Natural killer cell (primary cell): ENCODE measurements at regions not wholly inside any gene's neighbourhood (a gene's known extent, or its start where the extent isn't known, plus 50 kb on each side); places are given as distances from the start of the nearest gene placed in this dataset.

Experiments
- ATAC-seq, 3 donors: fragments of 150-1000 bp in 2 of 3; fragments of 200-7000 bp in 1 of 3; cut with Tn5 transposase; 1 replicate in 1 of 3; 2 replicates in 2 of 3; pipeline ENCODE4 v1.10.0; 2021; ENCODE audit warnings: mild to moderate bottlenecking in 2 of 3, moderate library complexity in 2 of 3
- DNase-seq, 2 donors: peaks; one replicate each; pipeline versions ENCODE4 v3.0.0 to v3.0.0-alpha.2; 2013 to 2021; ENCODE audit warnings: mixed read lengths in 1 of 2
- H3K27ac ChIP-seq: one replicate; pipeline ENCODE4 v1.5.1; 2013; ENCODE audit warnings: mild to moderate bottlenecking, low read length
- H3K27me3 ChIP-seq: one replicate; pipeline ENCODE4 v1.6.1; 2013; ENCODE audit warnings: low read length; ENCODE audit not compliant: control insufficient read depth, insufficient read depth
- H3K36me3 ChIP-seq: one replicate; pipeline ENCODE4 v1.6.1; 2013; ENCODE audit warnings: low read length; ENCODE audit not compliant: control insufficient read depth, insufficient read depth
- H3K4me1 ChIP-seq: one replicate; pipeline ENCODE4 v1.6.1; 2013; ENCODE audit warnings: low read length; ENCODE audit not compliant: control insufficient read depth, insufficient read depth
- H3K4me3 ChIP-seq: one replicate; pipeline ENCODE4 v1.5.1; 2013; ENCODE audit warnings: low read length
- H3K9me3 ChIP-seq: one replicate; pipeline ENCODE4 v1.6.1; 2013; ENCODE audit warnings: low read length; ENCODE audit not compliant: control insufficient read depth, insufficient read depth
- H3K27ac Mint-ChIP-seq, 2 donors: one replicate each; pipeline ENCODE4 v1.8.0; 2022; ENCODE audit warnings: mild to moderate bottlenecking in 2 of 2, mixed read lengths in 2 of 2, moderate library complexity in 1 of 2
- H3K27me3 Mint-ChIP-seq, 2 donors: one replicate each; pipeline ENCODE4 v1.8.0; 2022; ENCODE audit warnings: low read depth in 2 of 2, mixed read lengths in 2 of 2
- H3K36me3 Mint-ChIP-seq: one replicate; pipeline ENCODE4 v1.8.0; 2022; ENCODE audit warnings: mixed read lengths
- H3K4me1 Mint-ChIP-seq, 2 donors: one replicate each; pipeline ENCODE4 v1.8.0; 2022; ENCODE audit warnings: mixed read lengths in 2 of 2
- H3K4me3 Mint-ChIP-seq: one replicate; pipeline ENCODE4 v1.8.0; 2022; ENCODE audit warnings: mild to moderate bottlenecking, moderate library complexity, mixed read lengths
- H3K9me3 Mint-ChIP-seq, 2 donors: one replicate each; pipeline ENCODE4 v1.8.0; 2022; ENCODE audit warnings: mixed read lengths in 2 of 2
- WGBS: methylation state at CpG from one replicate; pipeline ENCODE4 v1.1.7; 2013; ENCODE audit warnings: missing lambda C conversion rate; ENCODE audit not compliant: insufficient coverage; 5-methylcytosine and 5-hydroxymethylcytosine counted together
- intact Hi-C: fragments of 100-400 bp; cut with micrococcal nuclease; formaldehyde crosslinking; loops from one replicate; pipeline ENCODE4 v1.14.2; 2022
- TF ChIP-seq, protein P1 (sequence below): fragments of 200-600 bp; IDR thresholded peaks from one replicate; pipeline ENCODE4 v1.8.0; 2022; ENCODE audit warnings: antibody characterized with exemption

DNA sequence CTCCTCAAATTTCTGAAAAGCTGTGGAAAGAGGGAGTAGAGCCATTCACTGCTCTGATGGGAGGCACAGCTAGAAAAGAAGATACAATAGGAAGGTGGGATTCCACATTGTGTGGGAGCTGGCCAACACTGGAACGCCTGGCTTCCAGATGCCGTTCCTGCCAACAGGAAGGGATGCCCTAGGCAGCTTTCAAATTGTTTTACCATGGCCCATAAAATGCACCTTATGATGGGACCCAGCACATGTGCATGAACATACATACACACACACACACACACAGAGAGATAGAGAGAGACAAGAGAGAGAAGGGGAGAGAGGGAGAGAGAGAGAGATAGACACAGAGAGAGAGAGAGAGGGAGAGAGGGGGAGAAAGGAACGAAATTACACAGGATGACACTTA, 86.1 kb upstream of the BZW1 start:
- no peaks in the 10 kb centered on the region for H3K36me3 Mint-ChIP-seq
- no peak overlapping the region for H3K4me3 ChIP-seq
- H3K4me1 ChIP-seq: no peaks in the 10 kb centered on the region
- intact Hi-C loops: no loop called here
- TF ChIP-seq, protein P1, sequence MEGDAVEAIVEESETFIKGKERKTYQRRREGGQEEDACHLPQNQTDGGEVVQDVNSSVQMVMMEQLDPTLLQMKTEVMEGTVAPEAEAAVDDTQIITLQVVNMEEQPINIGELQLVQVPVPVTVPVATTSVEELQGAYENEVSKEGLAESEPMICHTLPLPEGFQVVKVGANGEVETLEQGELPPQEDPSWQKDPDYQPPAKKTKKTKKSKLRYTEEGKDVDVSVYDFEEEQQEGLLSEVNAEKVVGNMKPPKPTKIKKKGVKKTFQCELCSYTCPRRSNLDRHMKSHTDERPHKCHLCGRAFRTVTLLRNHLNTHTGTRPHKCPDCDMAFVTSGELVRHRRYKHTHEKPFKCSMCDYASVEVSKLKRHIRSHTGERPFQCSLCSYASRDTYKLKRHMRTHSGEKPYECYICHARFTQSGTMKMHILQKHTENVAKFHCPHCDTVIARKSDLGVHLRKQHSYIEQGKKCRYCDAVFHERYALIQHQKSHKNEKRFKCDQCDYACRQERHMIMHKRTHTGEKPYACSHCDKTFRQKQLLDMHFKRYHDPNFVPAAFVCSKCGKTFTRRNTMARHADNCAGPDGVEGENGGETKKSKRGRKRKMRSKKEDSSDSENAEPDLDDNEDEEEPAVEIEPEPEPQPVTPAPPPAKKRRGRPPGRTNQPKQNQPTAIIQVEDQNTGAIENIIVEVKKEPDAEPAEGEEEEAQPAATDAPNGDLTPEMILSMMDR: no peak
- no peaks in the 10 kb centered on the region for H3K36me3 ChIP-seq
- H3K9me3 Mint-ChIP-seq: no peaks in the 10 kb centered on the region
- H3K4me3 Mint-ChIP-seq: no peak overlapping the region
- H3K27me3 ChIP-seq: no peaks in the 10 kb centered on the region
- DNase-seq (no peak), ATAC-seq (no peak)
- no peaks in the 10 kb centered on the region for H3K9me3 ChIP-seq
- H3K4me1 Mint-ChIP-seq: no peaks in the 10 kb centered on the region
- H3K27ac ChIP-seq: no peak overlapping the region
- 81% methylated on average over 3 of the region's 3 CpGs for WGBS
- H3K27ac Mint-ChIP-seq: no peak overlapping the region
- H3K27me3 Mint-ChIP-seq: peaks cover 9 to 12% of the 10 kb centered on the region in 2 donors

DNA sequence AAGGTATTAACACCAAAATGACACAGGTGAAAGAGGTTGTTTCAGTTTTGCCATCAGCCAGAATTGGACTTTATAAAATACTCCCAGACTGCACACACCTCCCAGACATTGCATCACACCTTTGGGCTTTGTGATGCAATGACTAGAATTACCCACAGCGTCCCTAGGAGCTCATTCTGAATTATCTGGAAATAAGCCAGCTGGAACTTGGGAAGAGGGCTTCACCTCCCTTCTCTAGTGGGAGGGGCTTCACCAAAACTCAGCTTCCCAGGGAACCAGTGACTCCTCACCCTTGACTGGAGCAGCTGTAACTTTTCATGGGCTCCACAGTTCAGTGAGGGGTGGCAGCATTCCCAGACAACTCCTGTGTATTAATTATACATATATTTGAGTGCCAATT, 83.1 kb upstream of the BZW1 start:
- H3K27ac ChIP-seq: no peak overlapping the region
- no peaks in the 10 kb centered on the region for H3K9me3 ChIP-seq
- DNase-seq: no peak
- Mint-ChIP-seq H3K27me3 (peaks cover 6 to 9% of the 10 kb centered on the region in 2 donors), H3K4me3 (no peak overlapping the region), H3K9me3 (no peaks in the 10 kb centered on the region), H3K36me3 (no peaks in the 10 kb centered on the region), H3K27ac (no peak overlapping the region), H3K4me1 (no peaks in the 10 kb centered on the region)
- WGBS: 73% methylated on average over 1 of the region's 1 CpG
- no peaks in the 10 kb centered on the region for H3K36me3 ChIP-seq
- no peak overlapping the region for H3K4me3 ChIP-seq
- ATAC-seq: no peak
- no peaks in the 10 kb centered on the region for H3K4me1 ChIP-seq
- intact Hi-C loops: no loop called here
- TF ChIP-seq, protein P1: no peak
- no peaks in the 10 kb centered on the region for H3K27me3 ChIP-seq

DNA sequence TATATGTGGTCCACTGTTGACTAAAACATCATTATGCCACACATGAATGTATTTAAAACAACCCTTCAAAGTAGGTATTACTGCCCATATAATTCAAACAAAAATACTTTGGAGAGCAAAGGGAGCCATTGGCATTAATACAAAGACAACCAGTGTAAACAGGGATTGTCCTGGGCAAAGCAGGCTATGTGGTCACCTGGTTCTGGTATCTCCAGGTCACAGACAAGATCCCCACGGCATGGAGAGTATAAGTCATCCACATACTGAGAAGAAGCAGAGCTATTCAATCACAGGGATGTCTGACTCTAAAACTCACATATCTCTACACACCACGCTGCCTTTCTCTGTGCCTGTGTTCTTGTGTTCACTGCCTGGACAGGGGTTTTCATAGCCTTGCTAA, 81.4 kb upstream of the BZW1 start:
- Histone ChIP-seq H3K9me3 (no peaks in the 10 kb centered on the region), H3K27me3 (no peaks in the 10 kb centered on the region), H3K27ac (no peak overlapping the region), H3K36me3 (no peaks in the 10 kb centered on the region), H3K4me1 (no peaks in the 10 kb centered on the region), H3K4me3 (no peak overlapping the region)
- H3K27ac Mint-ChIP-seq: no peak overlapping the region
- ATAC-seq (no peak), DNase-seq (no peak)
- intact Hi-C loops: no loop called here
- no peaks in the 10 kb centered on the region for H3K9me3 Mint-ChIP-seq
- H3K4me3 Mint-ChIP-seq: no peak overlapping the region
- 82% methylated on average over 2 of the region's 2 CpGs for WGBS
- H3K36me3 Mint-ChIP-seq: no peaks in the 10 kb centered on the region
- peaks cover 0 to 5% of the 10 kb centered on the region in 2 donors for H3K27me3 Mint-ChIP-seq
- H3K4me1 Mint-ChIP-seq: no peaks in the 10 kb centered on the region
- TF ChIP-seq, protein P1: no peak

DNA sequence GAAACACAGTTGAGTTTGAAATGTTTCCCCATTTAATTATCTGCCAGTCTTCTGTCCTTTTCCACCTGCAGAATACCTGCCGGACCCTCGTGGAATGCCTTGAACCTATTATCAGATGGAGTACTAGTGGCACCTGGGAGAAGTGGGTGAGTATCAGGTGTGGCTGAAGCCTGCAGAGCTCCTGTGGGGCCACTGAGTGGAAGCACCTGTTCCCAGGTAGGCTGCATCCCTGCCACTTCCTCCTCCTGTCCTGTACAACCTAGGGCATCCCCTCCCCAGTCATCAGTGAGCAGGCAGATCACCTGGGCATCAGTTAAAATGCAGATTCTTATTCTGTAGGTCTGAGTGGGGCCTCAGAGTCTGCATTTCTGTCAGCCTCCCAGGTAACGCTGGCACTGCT, 80.8 kb upstream of the BZW1 start:
- H3K4me3 Mint-ChIP-seq: no peak overlapping the region
- no peak overlapping the region for H3K4me3 ChIP-seq
- peaks cover 0 to under 1% of the 10 kb centered on the region in 2 donors for H3K27me3 Mint-ChIP-seq
- H3K36me3 Mint-ChIP-seq: no peaks in the 10 kb centered on the region
- DNase-seq: no peak
- H3K4me1 Mint-ChIP-seq: peaks cover 0 to 5% of the 10 kb centered on the region in 2 donors
- H3K9me3 ChIP-seq: no peaks in the 10 kb centered on the region
- no peaks in the 10 kb centered on the region for H3K36me3 ChIP-seq
- no peaks in the 10 kb centered on the region for H3K27me3 ChIP-seq
- no peak overlapping the region for H3K27ac ChIP-seq
- H3K27ac Mint-ChIP-seq: no peak overlapping the region
- WGBS: 90% methylated on average over 3 of the region's 3 CpGs
- H3K4me1 ChIP-seq: no peaks in the 10 kb centered on the region
- intact Hi-C loops: no loop called here
- TF ChIP-seq, protein P1: no peak
- H3K9me3 Mint-ChIP-seq: no peaks in the 10 kb centered on the region
- ATAC-seq: no peak
